Lung (tissue), 11 donors: ENCODE measurements at regions not wholly inside any gene's neighbourhood (a gene's known extent, or its start where the extent isn't known, plus 50 kb on each side); places are given as distances from the start of the nearest gene placed in this dataset.
A peak's percentile ranks its signal among the peaks of the same experiment; 100 is the strongest.
"Not testable (repeated sequence)": the region's sequence is repeated elsewhere in the genome, so short reads cannot be mapped to it uniquely, and the experiment has no call there.

Experiments
- ATAC-seq: fragments of 200-7000 bp; cut with Tn5 transposase; one replicate; pipeline ENCODE4 v1.9.1; 2020; ENCODE audit warnings: moderate number of reproducible peaks; ENCODE audit not compliant: insufficient read depth, low FRiP score
- DNase-seq, 3 donors: peaks; one replicate each; pipeline ENCODE4 v3.0.0-alpha.2; 2013 to 2017
- H3K27ac ChIP-seq, 2 donors: one replicate each; pipeline ENCODE4 v1.5.1; 2013; ENCODE audit warnings: mild to moderate bottlenecking in 2 of 2, moderate library complexity in 2 of 2, control low read depth in 1 of 2, inconsistent platforms in 1 of 2, low read depth in 1 of 2, low read length in 1 of 2
- H3K27me3 ChIP-seq, 3 donors: one replicate each; pipeline ENCODE4 v1.5.1; 2013; ENCODE audit warnings: low read length in 2 of 3; ENCODE audit not compliant: control insufficient read depth in 3 of 3, insufficient read depth in 3 of 3
- H3K36me3 ChIP-seq, 4 donors: one replicate each; pipeline ENCODE4 v1.5.1; 2013; ENCODE audit warnings: low read length in 4 of 4, mild to moderate bottlenecking in 1 of 4, moderate library complexity in 1 of 4; ENCODE audit not compliant: control insufficient read depth in 4 of 4, insufficient read depth in 4 of 4
- H3K4me1 ChIP-seq, 5 donors: one replicate each; pipeline ENCODE4 v1.5.1; 2013; ENCODE audit warnings: low read length in 5 of 5, mild to moderate bottlenecking in 2 of 5, moderate library complexity in 1 of 5; ENCODE audit not compliant: control insufficient read depth in 5 of 5, insufficient read depth in 5 of 5
- H3K4me3 ChIP-seq: one replicate; pipeline ENCODE4 v1.5.1; 2013; ENCODE audit warnings: mild to moderate bottlenecking, control low read depth, moderate library complexity
- H3K9ac ChIP-seq, 2 donors: one replicate each; pipeline ENCODE4 v1.5.1; 2013; ENCODE audit warnings: low read length in 2 of 2, control low read depth in 1 of 2; ENCODE audit not compliant: insufficient read depth in 1 of 2
- H3K9me3 ChIP-seq, 4 donors: one replicate each; pipeline ENCODE4 v1.5.1; 2013; ENCODE audit warnings: low read length in 3 of 4, mild to moderate bottlenecking in 1 of 4, moderate library complexity in 1 of 4; ENCODE audit not compliant: control insufficient read depth in 4 of 4, insufficient read depth in 3 of 4
- WGBS, 2 donors: extraction: QIAGEN DNeasy Blood & Tissue Kit; methylation state at CpG; one replicate each; pipeline ENCODE4 v1.1.7; 2013; 5-methylcytosine and 5-hydroxymethylcytosine counted together
- TF ChIP-seq, protein P1 (sequence below): IDR thresholded peaks from 2 replicates; pipeline ENCODE4 v1.5.1; 2012; ENCODE audit warnings: mild to moderate bottlenecking; ENCODE audit errors: control extremely low read depth, extremely low read depth
- donor health status: control.
- donor health status: control.
- donor health status: Bipolar disorder and iron deficiency.
- donor health status: healthy.
- donor health status: DM: yes; HTN: yes; CAD: no.

DNA sequence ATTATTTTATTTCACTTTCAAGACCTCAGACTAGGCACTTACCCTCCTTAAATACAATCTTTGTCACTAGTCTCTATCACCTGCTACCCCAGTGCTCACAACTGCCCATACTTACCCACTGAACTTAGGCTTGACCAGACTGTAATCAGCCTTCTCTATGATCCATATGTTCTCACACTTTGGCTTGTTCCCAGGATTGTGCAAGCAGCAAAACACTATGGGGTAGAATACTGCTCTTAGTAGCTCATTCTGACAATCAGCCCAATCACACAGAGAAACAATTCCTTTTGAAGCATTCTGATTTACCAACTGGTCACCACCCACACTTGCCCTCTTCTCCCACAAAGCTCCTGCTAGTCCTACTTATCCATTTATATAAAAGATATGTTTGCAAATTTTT lies 878.3 kb downstream of the FSTL5 start:
- H3K9me3 ChIP-seq, result peaks cover 0 to 2% (median 0%) of the 10 kb centered on the region in 4 donors
- H3K4me3 ChIP-seq, result no peak overlapping the region
- DNase-seq (peak; percentile 17 to 59 (median 43)), ATAC-seq (no peak)
- TF ChIP-seq, protein P1, sequence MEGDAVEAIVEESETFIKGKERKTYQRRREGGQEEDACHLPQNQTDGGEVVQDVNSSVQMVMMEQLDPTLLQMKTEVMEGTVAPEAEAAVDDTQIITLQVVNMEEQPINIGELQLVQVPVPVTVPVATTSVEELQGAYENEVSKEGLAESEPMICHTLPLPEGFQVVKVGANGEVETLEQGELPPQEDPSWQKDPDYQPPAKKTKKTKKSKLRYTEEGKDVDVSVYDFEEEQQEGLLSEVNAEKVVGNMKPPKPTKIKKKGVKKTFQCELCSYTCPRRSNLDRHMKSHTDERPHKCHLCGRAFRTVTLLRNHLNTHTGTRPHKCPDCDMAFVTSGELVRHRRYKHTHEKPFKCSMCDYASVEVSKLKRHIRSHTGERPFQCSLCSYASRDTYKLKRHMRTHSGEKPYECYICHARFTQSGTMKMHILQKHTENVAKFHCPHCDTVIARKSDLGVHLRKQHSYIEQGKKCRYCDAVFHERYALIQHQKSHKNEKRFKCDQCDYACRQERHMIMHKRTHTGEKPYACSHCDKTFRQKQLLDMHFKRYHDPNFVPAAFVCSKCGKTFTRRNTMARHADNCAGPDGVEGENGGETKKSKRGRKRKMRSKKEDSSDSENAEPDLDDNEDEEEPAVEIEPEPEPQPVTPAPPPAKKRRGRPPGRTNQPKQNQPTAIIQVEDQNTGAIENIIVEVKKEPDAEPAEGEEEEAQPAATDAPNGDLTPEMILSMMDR, result no peak
- H3K27me3 ChIP-seq, result no peaks in the 10 kb centered on the region
- H3K9ac ChIP-seq, result no peak overlapping the region
- H3K36me3 ChIP-seq, result no peaks in the 10 kb centered on the region
- no peaks in the 10 kb centered on the region for H3K4me1 ChIP-seq
- no peak overlapping the region for H3K27ac ChIP-seq

DNA sequence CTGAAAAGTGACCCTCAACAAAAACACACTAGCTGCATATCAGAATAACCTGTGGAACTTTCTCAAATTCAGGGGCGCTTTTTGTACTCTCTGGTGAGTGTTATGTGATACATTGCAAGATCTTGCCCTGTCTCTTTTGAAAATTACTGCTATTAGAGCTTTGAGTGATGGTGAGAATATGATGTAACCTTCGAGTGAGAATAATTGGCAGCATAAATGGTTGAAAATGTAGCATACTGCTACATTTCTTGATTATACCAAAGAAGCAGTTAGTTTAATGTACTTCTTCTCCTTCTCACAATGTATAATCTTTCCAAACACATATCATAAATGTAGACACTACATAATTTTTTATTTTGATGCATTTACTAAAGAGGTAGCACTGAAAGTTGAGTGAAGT lies 882.9 kb downstream of the FSTL5 start:
- H3K9me3 ChIP-seq, result no peaks in the 10 kb centered on the region
- H3K27me3 ChIP-seq, result no peaks in the 10 kb centered on the region
- no peak overlapping the region for H3K27ac ChIP-seq
- H3K36me3 ChIP-seq, result no peaks in the 10 kb centered on the region
- DNase-seq, result no peak
- H3K4me3 ChIP-seq, result no peak overlapping the region
- H3K9ac ChIP-seq, result no peak overlapping the region
- TF ChIP-seq, protein P1, result no peak
- no peak for ATAC-seq
- no peaks in the 10 kb centered on the region for H3K4me1 ChIP-seq
- WGBS, 2 donors, result 35 to 64% methylated on average over 2 of the region's 2 CpGs

DNA sequence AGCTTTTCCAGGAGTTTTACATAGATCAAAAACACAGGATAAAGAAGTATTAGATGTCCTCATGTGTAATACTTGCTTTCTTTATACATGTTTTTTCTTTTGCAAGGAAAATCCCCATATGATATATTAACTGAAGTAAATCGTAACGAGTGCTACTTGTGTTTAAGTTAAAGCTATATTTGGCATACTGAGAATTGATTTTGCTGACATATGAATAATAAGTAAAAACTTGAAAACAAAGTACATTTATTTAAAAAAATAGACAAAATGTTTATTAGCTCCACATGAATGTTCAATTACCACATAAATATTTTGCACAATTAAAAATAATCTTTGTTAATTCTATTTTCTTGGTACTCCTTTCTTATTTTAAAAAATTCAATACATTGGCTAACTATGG lies 884.7 kb downstream of the FSTL5 start:
- 53 to 78% methylated on average over 2 of the region's 2 CpGs for WGBS, 2 donors
- Histone ChIP-seq H3K36me3 (no peaks in the 10 kb centered on the region), H3K4me3 (no peak overlapping the region), H3K27me3 (no peaks in the 10 kb centered on the region), H3K4me1 (no peaks in the 10 kb centered on the region), H3K27ac (no peak overlapping the region), H3K9me3 (no peaks in the 10 kb centered on the region), H3K9ac (no peak overlapping the region)
- TF ChIP-seq, protein P1, result no peak
- DNase-seq (no peak), ATAC-seq (no peak)

DNA sequence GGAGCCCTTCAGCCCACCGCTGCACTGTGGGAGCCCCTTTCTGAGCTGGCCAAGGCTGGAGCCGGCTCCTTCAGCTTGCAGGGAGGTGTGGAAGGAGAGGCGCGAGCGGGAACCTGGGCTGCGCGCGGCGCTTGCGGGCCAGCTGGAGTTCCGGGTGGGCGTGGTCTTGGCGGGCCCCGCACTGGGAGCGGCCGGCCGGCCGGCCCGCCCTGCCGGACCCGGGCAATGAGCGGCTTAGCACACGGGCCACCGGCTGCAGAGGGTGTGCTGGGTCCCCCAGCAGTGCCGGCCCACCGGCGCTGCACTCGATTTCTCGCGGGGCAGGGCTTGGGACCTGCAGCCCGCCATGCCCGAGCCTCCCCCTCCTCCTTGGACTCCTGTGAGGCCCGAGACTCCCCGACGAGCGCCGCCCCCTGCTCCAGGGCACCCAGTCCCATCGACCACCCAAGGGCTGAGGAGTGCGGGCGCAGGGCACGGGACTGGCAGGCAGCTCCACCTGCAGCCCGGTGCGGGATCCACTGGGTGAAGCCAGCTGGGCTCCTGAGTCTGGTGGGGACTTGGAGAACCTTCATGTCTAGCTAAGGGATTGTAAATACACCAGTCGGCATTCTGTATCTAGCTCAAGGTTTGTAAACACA lies 886.5 kb downstream of the FSTL5 start:
- not testable (repeated sequence) for H3K36me3 ChIP-seq, H3K4me3 ChIP-seq, DNase-seq, H3K27ac ChIP-seq, H3K9ac ChIP-seq, H3K4me1 ChIP-seq, ATAC-seq, H3K27me3 ChIP-seq, H3K9me3 ChIP-seq
- WGBS, 2 donors, result 94 to 95% methylated on average over 17 to 44 of the region's 44 CpGs
